DOHH2 (cell line): ENCODE measurements at regions not wholly inside any gene's neighbourhood (a gene's known extent, or its start where the extent isn't known, plus 50 kb on each side); places are given as distances from the start of the nearest gene placed in this dataset.

Experiments
- H3F3A ChIP-seq: fragments of 200-600 bp; sonication (generic), shearing (Covaris generic); 2 replicates; pipeline ENCODE4 v1.6.0; 2016; ENCODE audit warnings: antibody characterized with exemption, mild to moderate bottlenecking; ENCODE audit not compliant: control insufficient read depth, insufficient read depth
- H3K27ac ChIP-seq: fragments of 200-600 bp; sonication (generic); 2 replicates; pipeline ENCODE4 v1.5.1; 2014; ENCODE audit warnings: low read depth, mild to moderate bottlenecking, low read length, moderate library complexity
- H3K27me3 ChIP-seq: fragments of 200-600 bp; sonication (generic); 2 replicates; pipeline ENCODE4 v1.6.1; 2014; ENCODE audit warnings: mild to moderate bottlenecking, low read length, mixed read lengths; ENCODE audit not compliant: control insufficient read depth
- H3K36me3 ChIP-seq: fragments of 200-600 bp; sonication (generic); 2 replicates; pipeline ENCODE4 v1.6.1; 2014; ENCODE audit warnings: mild to moderate bottlenecking, low read length, moderate library complexity, mixed read lengths; ENCODE audit not compliant: control insufficient read depth
- H3K4me1 ChIP-seq: fragments of 200-600 bp; sonication (generic); 2 replicates; pipeline ENCODE4 v1.6.1; 2014; ENCODE audit warnings: mild to moderate bottlenecking, low read length, mixed read lengths; ENCODE audit not compliant: control insufficient read depth
- H3K4me2 ChIP-seq: fragments of 200-600 bp; sonication (generic); 2 replicates; pipeline ENCODE4 v1.6.0; 2014; ENCODE audit warnings: mild to moderate bottlenecking, low read length, moderate library complexity
- H3K4me3 ChIP-seq: fragments of 200-600 bp; sonication (generic); 2 replicates; pipeline ENCODE4 v1.5.1; 2014; ENCODE audit warnings: mild to moderate bottlenecking, low read length, mixed read lengths
- H3K79me2 ChIP-seq: fragments of 200-600 bp; sonication (generic); 2 replicates; pipeline ENCODE4 v1.6.1; 2014; ENCODE audit warnings: mild to moderate bottlenecking, low read length, mixed read lengths; ENCODE audit not compliant: control insufficient read depth
- H3K9me2 ChIP-seq: fragments of 200-600 bp; sonication (generic); replicated peaks from 2 replicates; pipeline ENCODE4 v1.6.1; 2014; ENCODE audit warnings: mild to moderate bottlenecking, low read length, mixed read lengths; ENCODE audit not compliant: control insufficient read depth
- H3K9me3 ChIP-seq: fragments of 200-600 bp; sonication (generic); 2 replicates; pipeline ENCODE4 v1.6.1; 2014; ENCODE audit warnings: antibody characterized with exemption, low read length, mixed read lengths; ENCODE audit not compliant: control insufficient read depth, insufficient read depth
- H4K20me1 ChIP-seq: fragments of 200-600 bp; sonication (generic); 2 replicates; pipeline ENCODE4 v1.6.0; 2014; ENCODE audit warnings: low read depth, mild to moderate bottlenecking, antibody characterized with exemption, low read length, moderate library complexity; ENCODE audit not compliant: control insufficient read depth, insufficient read depth
- CTCF ChIP-seq: fragments of 200-600 bp; sonication (generic); IDR thresholded peaks from one replicate; pipeline ENCODE4 v1.5.1; 2014; ENCODE audit warnings: antibody characterized with exemption, mild to moderate bottlenecking, low read depth, low read length; ENCODE audit not compliant: poor library complexity, severe bottlenecking
- EZH2phosphoT487 ChIP-seq: fragments of 200-600 bp; sonication (generic); IDR thresholded peaks from 2 replicates; pipeline ENCODE4 v1.6.1; 2017; ENCODE audit warnings: borderline replicate concordance, mild to moderate bottlenecking, antibody characterized with exemption, low read length, moderate library complexity, mixed read lengths

GRCh38 chr20:59385480-59385879 lies 85.1 kb downstream of the EDN3 start:
- TF ChIP-seq EZH2phosphoT487 (no peak), CTCF (no peak)

GRCh38 chr20:59386809-59387208 lies 86.4 kb downstream of the EDN3 start:
- H3K9me3 ChIP-seq, result no peaks in the 10 kb centered on the region
- no peak overlapping the region for H3K27ac ChIP-seq
- peaks cover 8% of the 10 kb centered on the region; the same call in 1 of the 2 replicates for H3K4me1 ChIP-seq
- peaks cover 7% of the 10 kb centered on the region for H3K27me3 ChIP-seq
- no peaks in the 10 kb centered on the region for H3F3A ChIP-seq
- H3K79me2 ChIP-seq, result no peaks in the 10 kb centered on the region
- no peaks in the 10 kb centered on the region for H4K20me1 ChIP-seq
- no peak overlapping the region for H3K4me2 ChIP-seq
- H3K4me3 ChIP-seq, result no peak overlapping the region
- TF ChIP-seq CTCF, result no peak
- TF ChIP-seq EZH2phosphoT487, result no peak
- H3K36me3 ChIP-seq, result no peaks in the 10 kb centered on the region
- H3K9me2 ChIP-seq, result no peaks in the 10 kb centered on the region

More at GRCh38 chr20:59385480-59385879, 85.1 kb downstream of the EDN3 start:
- H3K9me2 ChIP-seq, result no peaks in the 10 kb centered on the region
- no peak overlapping the region for H3K27ac ChIP-seq
- H3K36me3 ChIP-seq, result no peaks in the 10 kb centered on the region
- H3K4me1 ChIP-seq, result peaks cover 8% of the 10 kb centered on the region; the same call in 1 of the 2 replicates
- H3K27me3 ChIP-seq, result no peaks in the 10 kb centered on the region; the same call in 1 of the 2 replicates
- no peaks in the 10 kb centered on the region for H3F3A ChIP-seq
- no peaks in the 10 kb centered on the region for H3K9me3 ChIP-seq
- no peaks in the 10 kb centered on the region for H4K20me1 ChIP-seq
- H3K4me2 ChIP-seq, result no peak overlapping the region
- no peak overlapping the region for H3K4me3 ChIP-seq
- H3K79me2 ChIP-seq, result no peaks in the 10 kb centered on the region

DNA sequence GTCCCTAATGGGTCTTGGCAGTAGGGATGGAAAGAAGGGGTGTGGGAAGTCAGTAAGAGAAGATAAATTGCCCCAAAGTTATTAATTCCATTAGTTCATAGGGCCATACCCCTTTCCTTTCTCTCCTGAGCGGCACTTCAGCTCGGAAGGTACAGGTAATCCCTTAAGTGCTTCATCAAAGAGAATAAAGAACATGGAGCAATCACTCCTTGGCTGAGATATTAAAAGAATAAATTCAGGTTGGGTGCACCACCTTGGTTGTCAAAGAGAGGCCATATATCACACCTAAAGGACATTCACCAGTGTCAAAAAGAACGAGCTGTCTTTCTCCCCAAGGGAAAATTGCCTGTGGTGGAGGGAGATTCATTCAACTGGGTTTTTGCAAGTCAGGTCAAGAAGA lies 87.5 kb downstream of the EDN3 start:
- H3K4me2 ChIP-seq, result no peak overlapping the region
- no peaks in the 10 kb centered on the region for H3K36me3 ChIP-seq
- peaks cover 8% of the 10 kb centered on the region; the same call in 1 of the 2 replicates for H3K4me1 ChIP-seq
- no peaks in the 10 kb centered on the region for H3F3A ChIP-seq
- peaks cover 10% of the 10 kb centered on the region for H3K27me3 ChIP-seq
- TF ChIP-seq CTCF, result no peak
- no peak for TF ChIP-seq EZH2phosphoT487
- H3K79me2 ChIP-seq, result no peaks in the 10 kb centered on the region
- no peak overlapping the region for H3K4me3 ChIP-seq
- no peaks in the 10 kb centered on the region for H4K20me1 ChIP-seq
- no peak overlapping the region for H3K27ac ChIP-seq
- no peaks in the 10 kb centered on the region for H3K9me2 ChIP-seq
- no peaks in the 10 kb centered on the region for H3K9me3 ChIP-seq

DNA sequence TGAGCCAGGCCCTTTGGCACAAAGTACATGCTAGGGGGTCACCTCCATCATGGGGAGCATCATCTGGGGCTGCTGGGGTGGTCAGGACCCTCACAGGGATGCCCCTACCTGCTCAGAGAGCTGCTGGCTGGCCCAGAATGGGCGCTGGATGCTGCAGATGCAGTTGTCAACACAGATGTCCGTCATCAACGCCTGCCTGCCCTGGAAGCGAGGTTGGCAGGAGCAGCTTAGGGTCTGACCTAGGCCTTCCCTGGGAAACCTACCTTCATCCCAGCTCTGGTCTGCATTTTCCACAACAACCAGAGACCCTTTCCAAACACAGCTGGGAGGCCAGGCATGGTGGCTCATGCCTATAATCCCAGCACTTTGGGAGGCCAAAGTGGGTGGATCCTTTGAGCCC lies 88.0 kb downstream of the EDN3 start:
- Histone ChIP-seq H3K9me3 (no peaks in the 10 kb centered on the region), H3K36me3 (no peaks in the 10 kb centered on the region), H3F3A (no peaks in the 10 kb centered on the region), H3K4me2 (no peak overlapping the region), H3K79me2 (no peaks in the 10 kb centered on the region), H3K27ac (no peak overlapping the region), H3K9me2 (no peaks in the 10 kb centered on the region), H3K4me1 (peaks cover 8% of the 10 kb centered on the region; the same call in 1 of the 2 replicates), H3K27me3 (peaks cover 12% of the 10 kb centered on the region), H4K20me1 (no peaks in the 10 kb centered on the region), H3K4me3 (no peak overlapping the region)
- TF ChIP-seq CTCF (no peak), EZH2phosphoT487 (no peak)
